Hematopoietic multipotent progenitor cell treated with erythropoietin and hydrocortisone succinate and interleukin-3 and kit ligand, for 8 days (in vitro differentiated cells): ENCODE measurements at regions not wholly inside any gene's neighbourhood (a gene's known extent, or its start where the extent isn't known, plus 50 kb on each side); places are given as distances from the start of the nearest gene placed in this dataset.

Source experiments
- DNase-seq: peaks from one replicate; pipeline ENCODE4 v3.0.0-alpha.2; 2015

GRCh38 chr11:116275635-116276034, 497.2 kb downstream of the BUD13 start:
- no peak for DNase-seq

GRCh38 chr11:116274521-116274920, 498.3 kb downstream of the BUD13 start:
- DNase-seq = no peak

DNA sequence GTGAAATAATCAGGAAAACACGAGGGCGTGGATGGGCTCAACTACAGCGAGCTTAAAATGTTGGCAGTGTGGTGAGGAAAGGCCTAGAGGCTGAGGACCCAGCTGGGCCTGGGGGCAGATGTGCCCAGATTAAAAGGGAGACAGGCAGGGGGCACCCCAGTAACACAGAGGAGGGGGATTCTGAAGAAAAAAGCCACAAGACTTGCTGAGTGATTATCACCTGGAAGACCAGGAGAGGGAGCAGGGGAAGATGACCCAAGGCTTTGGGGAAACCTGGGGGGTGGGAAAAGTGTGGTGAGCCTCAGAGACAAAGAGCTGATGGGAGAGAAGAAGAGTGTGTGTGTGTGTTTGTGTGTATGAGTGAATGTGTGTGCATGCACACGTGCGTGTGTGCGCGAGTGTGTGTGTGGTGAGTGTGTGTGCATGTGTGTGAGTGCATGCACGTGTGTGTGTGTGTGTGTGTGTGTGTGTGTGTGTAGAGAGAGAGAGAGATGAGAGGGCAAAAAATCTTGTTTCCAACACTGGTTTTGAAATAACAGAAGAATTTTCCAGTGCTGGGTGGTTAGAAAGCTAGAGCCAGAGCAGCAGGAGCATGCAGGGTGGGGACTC, 500.5 kb downstream of the BUD13 start:
- DNase-seq = no peak

- no peak for DNase-seq
Observed at GRCh38 chr11:116271479-116271878, 501.3 kb downstream of the BUD13 start.

GRCh38 chr11:116267146-116267545, 505.6 kb downstream of the BUD13 start:
- no peak for DNase-seq

- DNase-seq = no peak
Observed at GRCh38 chr11:116263770-116264169, 509.0 kb downstream of the BUD13 start.

DNA sequence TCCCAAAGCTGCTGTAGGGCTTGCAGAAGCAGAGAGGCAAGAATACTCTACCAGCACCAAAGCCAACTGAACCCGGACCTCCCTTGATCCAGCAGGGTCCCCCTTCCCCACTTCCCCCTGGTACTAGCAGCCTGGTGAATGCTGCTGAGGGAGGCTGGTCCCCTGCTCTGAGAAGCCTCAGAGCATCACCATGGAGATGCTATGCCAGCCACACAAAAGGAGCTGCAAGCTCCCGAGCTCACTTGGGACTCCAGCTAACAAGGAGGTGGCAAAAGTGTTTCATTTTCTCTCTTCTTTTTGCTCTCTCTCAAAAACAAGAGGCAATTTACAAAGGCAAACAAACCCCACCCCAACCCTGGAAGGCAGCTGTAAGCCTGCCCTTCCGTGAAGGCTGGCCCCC, 509.8 kb downstream of the BUD13 start:
- DNase-seq = no peak

GRCh38 chr11:116262370-116262769, 510.4 kb downstream of the BUD13 start:
- no peak for DNase-seq

DNA sequence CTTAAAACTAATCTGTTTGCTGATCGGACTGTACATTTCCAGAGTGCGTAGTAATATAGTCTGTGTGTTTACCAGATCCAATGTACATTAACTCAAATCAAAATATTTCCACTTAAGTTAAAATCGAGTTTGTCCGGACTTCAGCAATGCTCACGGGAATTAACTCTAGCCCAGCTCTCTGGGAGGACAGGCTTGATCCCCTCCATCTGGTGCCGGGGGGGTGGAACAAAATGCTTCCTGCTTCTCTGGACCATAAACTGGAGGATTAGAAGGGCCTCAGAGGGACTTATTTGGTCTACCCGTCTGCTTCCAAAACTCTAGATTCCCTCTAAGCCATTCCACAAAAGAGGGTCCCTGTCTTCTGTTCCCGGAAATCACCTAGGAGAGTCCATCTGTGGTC, 511.2 kb downstream of the BUD13 start:
- DNase-seq = no peak

- DNase-seq = no peak
Observed at GRCh38 chr11:116258821-116259220, 514.0 kb downstream of the BUD13 start.

DNA sequence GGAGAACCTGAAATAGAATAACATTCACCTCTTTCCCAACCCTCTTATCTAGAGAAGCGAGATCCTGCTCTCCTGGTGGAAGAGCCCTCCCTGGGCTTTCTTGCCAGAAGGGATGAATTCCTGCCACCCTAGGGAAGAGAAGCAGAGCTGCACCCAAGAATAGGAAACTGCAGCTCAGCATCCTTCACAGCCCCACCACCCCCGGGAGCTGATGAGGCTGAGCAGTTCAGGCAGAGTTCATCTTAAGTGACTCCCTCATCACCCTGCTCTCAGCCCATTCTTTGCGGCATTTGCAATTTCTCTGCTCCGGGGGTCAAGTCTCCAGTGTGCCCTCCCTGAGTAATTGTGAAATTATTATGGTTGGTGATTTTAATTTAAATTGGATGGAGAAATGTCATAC, 514.9 kb downstream of the BUD13 start:
- DNase-seq = no peak

DNA sequence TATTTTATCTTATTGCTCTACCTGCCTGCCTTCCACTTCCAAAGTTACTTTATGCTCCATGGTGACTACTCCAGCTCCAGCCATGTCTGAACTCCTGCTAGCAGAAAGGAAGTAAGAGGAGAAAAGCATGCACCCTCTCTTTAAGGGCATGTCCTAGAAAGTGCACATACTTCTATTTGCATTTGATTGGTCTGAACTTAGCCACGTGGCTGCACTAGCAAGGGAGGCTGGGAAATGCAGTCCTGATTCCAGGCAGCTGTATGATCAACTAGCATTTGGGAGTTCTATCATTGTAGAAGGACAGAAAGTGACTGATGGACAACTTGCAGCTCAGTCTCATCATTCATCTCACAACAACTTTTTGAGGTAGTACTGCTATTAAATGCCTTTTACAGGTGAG, 515.7 kb downstream of the BUD13 start:
- no peak for DNase-seq

DNA sequence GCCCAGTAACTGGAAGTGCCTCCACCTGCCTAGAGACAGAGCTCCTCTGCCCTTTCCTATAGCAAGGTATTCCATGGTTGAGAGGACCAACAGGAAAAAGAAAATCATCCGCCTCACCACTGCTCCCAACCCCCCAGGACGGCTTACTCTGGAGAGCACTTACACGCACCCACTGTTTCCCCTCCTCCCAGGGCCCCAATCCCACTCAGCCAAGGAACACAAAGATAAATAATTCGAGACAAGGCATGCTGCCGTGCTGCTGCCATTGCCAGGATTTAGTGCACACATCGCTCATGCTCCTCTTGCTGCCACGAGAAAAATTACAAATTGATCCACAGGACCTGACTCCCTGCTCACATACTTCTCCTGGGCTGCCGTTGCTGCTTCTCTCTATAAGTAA, 516.6 kb downstream of the BUD13 start:
- no peak for DNase-seq

DNA sequence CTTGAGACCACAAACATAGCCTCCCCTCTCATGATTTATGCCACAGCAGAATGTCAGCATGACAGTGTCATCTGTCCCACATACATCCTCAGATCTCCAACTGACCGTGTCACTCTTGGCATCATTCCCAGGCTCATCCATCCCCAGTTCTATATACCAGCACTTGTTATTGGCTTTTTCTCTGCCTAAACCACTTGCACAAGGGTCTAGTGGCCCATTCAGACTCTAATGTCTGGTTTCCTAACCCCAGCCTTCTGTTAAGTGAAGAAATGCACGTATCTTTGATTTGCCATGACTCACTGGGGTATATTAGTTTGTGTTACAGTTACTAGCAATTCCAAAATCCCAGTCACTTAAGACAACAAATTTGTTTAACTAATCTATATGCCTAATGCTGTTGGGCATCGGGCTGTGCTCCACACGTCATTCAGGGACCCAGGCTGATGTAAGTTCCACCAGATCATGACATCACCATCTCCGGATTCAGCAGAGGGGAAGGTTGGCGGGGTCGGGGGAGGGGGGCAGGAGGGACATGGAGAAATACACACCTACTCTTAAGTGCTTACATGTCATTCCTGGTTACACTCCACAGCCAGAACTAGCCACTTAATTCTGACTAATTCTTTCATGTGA, 517.4 kb downstream of the BUD13 start:
- DNase-seq = no peak

DNA sequence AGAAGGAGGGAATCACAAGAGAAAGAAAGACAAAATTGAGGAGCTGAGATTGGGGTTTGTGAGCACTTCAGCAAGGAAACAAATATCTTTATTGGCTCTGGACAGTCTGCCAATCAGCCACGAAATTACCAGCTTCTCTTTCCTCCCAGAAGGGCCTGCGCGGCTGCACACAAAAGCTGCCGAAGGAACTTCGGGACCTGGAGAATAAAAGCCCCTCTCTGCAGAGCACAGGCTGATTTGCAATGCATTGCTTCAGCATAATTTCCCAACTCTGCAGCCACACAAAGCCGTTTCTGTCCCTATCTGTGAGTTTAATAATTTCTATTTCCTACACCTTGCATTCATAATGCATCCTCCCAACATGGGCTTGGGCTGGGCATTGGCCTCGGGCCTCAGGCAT, 522.6 kb downstream of the BUD13 start:
- DNase-seq = no peak

- no peak for DNase-seq
Observed at GRCh38 chr11:116249561-116249960, 523.2 kb downstream of the BUD13 start.

DNA sequence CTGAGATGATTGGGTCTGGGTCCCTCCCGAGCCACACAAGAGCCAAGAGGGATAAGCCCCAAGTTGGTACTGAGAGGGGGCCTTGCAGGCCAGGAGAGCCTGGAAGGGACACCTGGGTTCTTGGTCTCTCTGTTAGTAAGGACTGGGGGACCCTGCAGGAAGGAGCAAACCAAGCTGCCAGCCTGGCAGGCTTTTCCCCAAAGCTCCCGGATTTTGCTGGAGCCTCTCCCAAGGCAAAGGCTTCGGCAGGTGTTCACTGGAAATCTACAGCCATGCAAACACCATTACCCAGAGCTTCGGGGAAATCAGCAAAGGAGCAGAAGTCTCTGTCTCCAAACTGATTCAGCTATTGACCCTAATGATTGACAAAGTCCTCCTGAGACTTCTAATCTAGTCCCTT, 527.9 kb downstream of the BUD13 start:
- no peak for DNase-seq

DNA sequence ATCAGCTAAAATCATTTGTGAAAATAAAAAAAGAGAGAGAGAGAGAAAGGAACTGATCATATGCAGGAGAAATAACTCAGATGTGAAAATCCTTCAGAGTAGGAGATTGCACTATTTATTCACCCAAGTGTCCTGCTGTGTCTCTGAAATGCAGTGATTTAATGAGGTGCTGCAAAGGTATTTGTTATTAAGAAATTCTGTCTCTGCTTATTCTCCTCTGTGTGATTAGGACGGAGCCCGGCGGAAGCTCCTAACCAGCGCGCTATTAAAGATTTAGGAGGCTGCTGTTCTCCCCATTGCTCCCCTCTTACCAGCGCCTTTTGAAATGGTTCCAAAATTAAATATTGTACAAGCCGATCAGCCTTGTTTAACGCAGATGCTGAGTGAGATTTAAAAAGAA, 528.3 kb downstream of the BUD13 start:
- no peak for DNase-seq

- no peak for DNase-seq
Observed at GRCh38 chr11:116243991-116244390, 528.8 kb downstream of the BUD13 start.

DNA sequence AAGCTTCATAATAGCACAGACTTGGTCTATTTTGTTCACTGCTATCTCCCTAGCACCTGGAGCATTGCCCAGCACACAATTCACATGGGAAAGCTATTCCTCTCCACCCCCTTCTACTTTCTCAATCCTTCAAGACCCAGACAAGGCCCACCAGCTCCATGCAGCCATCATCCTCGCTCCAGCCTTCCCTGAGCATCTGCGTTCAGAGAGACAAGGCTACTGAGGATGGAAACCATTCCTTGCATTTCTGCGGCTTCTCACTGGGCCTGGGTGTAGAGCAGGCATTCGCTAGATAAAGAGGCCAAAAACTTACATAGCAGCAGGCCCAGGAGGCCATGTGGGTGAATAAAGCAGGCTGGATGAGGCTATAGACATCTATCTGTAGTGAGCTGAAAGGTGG, 530.8 kb downstream of the BUD13 start:
- DNase-seq = no peak

DNA sequence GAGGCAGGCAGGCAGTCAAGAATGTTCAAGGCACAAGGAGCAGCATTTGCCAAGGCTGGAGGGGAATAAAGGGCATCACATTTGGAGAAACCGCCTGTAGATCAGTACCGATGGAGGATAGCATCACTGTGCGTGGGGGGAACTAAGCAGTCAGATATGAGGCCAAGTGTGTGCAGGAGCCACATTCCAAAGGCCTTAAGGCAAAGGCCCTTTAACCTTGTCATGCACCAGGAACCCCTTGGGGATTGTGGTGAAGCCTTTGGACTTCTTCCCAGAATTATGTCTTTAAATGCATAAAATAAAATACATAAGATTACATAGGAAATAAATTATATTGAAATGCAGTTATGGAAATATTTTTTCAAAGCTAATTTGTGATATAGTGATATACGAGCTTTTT, 532.1 kb downstream of the BUD13 start:
- no peak for DNase-seq

DNA sequence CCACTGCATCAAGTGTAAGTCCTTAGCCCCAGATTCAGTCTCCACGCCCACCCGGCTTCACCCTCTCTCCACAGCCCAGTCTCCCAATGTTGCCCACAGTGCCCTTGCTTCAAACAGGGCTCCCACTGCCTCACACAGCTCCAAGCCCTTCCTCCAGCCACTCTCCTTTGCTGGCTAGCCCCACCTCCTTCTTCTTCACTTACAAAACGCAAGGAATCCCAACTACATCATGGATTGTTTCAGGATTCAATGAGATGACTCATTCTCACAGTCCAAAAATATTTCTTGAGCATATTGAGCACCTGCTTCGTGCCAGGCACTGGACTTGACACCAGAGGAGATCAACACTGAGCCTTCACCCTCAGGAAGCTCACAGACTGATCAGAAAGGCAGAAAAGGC, 533.5 kb downstream of the BUD13 start:
- no peak for DNase-seq

GRCh38 chr11:116234989-116235568, 537.7 kb downstream of the BUD13 start:
- no peak for DNase-seq

- no peak for DNase-seq
Observed at GRCh38 chr11:116233561-116233960, 539.2 kb downstream of the BUD13 start.

- DNase-seq = no peak
Observed at GRCh38 chr11:116232364-116232828, 540.4 kb downstream of the BUD13 start.
